ENCODE measurements at regions not wholly inside any gene's neighbourhood (a gene's known extent, or its start where the extent isn't known, plus 50 kb on each side); places are given as distances from the start of the nearest gene placed in this dataset.

DNA sequence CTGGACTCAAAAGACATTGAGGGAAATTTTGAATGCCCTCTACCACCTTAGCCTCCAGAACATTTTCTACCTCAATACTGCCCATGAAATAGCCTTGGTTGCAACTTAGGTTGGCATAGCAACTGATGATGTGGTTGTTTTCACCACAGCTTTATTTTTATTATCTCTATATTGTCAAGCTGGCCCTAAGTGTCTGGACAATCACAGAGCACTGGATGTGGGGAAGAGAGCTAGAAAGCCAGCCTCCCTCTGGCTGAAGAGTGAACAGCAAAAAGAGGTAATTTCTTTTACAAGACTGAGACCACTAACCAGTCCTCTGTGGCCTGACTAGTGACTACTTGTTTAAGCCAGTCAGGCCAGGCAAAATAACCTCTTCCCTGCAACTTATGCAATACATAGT lies 159.6 kb downstream of the HS3ST2 start:
- H3K36me3 ChIP-seq = no peaks in the 10 kb centered on the region
- H3K4me1 ChIP-seq = no peaks in the 10 kb centered on the region
- no peaks in the 10 kb centered on the region for H3K9me3 ChIP-seq
- H3K4me3 ChIP-seq = no peak overlapping the region
- no peak for DNase-seq
- no peak overlapping the region for H3K27ac ChIP-seq
- no peaks in the 10 kb centered on the region for H3K27me3 ChIP-seq
- intact Hi-C loops (cut with DNase I) = no loop called here
- TF ChIP-seq POLR2A (IDR thresholded peaks at IDR 0.05) = no peak
- TF ChIP-seq, protein P1, sequence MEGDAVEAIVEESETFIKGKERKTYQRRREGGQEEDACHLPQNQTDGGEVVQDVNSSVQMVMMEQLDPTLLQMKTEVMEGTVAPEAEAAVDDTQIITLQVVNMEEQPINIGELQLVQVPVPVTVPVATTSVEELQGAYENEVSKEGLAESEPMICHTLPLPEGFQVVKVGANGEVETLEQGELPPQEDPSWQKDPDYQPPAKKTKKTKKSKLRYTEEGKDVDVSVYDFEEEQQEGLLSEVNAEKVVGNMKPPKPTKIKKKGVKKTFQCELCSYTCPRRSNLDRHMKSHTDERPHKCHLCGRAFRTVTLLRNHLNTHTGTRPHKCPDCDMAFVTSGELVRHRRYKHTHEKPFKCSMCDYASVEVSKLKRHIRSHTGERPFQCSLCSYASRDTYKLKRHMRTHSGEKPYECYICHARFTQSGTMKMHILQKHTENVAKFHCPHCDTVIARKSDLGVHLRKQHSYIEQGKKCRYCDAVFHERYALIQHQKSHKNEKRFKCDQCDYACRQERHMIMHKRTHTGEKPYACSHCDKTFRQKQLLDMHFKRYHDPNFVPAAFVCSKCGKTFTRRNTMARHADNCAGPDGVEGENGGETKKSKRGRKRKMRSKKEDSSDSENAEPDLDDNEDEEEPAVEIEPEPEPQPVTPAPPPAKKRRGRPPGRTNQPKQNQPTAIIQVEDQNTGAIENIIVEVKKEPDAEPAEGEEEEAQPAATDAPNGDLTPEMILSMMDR (IDR thresholded peaks at IDR 0.05) = no peak
- TF ChIP-seq POLR2AphosphoS5 (IDR thresholded peaks at IDR 0.05) = no peak
- TF ChIP-seq EP300 (IDR thresholded peaks at IDR 0.05) = no peak

DNA sequence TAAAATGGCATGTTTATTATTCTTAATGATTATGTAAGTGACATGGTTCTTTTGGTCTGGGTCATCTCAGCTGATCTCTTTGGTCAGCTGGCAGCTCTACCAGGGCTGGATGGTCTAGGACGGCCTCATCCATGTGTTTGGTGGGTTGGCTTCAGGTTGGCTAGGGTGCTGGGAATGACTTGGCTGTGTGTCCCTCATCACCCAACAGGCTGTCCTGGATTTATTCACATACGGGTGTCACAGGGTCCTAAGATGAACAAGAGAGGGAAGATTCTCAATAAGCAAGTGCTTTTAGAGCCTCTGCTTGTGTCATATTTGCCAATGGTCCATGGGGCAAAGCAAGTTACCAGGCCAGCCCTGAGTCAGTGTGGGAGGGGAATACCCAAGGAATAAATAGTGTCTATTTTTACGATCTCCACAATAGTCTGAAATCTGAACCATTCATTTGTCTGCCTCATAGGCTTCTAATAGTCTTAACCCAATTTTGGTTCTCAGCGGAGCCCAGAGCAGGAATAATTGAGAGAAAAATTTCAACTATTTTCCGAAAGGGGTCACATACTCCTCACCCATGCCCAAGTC lies 157.5 kb downstream of the HS3ST2 start:
- Histone ChIP-seq H3K4me3 (no peak overlapping the region), H3K36me3 (no peaks in the 10 kb centered on the region), H3K4me1 (no peaks in the 10 kb centered on the region), H3K27ac (no peak overlapping the region), H3K27me3 (no peaks in the 10 kb centered on the region), H3K9me3 (no peaks in the 10 kb centered on the region)
- intact Hi-C loops (cut with DNase I) = no loop called here
- TF ChIP-seq POLR2AphosphoS5 (IDR thresholded peaks at IDR 0.05) = no peak
- TF ChIP-seq, protein P1 (IDR thresholded peaks at IDR 0.05) = no peak
- no peak for TF ChIP-seq EP300 (IDR thresholded peaks at IDR 0.05)
- no peak for TF ChIP-seq POLR2A (IDR thresholded peaks at IDR 0.05)
- 79 to 91% methylated on average over 5 of the region's 5 CpGs for WGBS, 2 donors
- DNase-seq = no peak

DNA sequence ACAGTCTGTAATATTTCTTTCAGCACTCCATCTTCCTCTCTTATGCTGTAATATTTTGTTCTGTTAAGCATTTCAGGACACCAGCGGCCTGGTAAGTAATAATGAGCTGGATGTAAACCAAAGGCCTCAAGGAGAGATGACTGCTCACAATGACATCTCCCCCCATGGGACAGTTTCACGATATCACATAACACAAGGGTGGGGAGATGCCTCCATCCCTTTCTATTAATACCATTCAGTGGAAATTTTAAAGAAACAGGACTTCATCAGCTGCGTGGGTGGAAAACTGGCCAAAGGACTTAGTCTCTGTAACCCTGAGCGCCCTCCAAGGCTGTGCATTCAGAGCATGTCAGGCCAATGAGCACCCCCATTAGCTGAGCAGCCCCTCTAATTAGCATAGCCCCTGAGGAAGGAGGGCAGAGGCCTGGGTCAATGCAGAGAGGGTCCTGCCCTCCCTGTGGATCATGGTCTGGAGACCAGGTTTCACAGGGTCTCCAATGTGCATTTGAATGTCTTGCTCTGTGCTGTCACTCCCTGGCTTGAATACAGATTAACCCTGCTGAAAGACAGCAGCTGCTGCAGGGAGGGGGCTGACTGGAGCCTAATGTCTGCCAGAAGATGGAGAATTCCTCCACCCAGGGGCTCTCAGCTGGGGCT lies 156.4 kb downstream of the HS3ST2 start:
- no peaks in the 10 kb centered on the region for H3K27me3 ChIP-seq
- H3K4me1 ChIP-seq = no peaks in the 10 kb centered on the region
- H3K4me3 ChIP-seq = no peak overlapping the region
- no peak for DNase-seq
- intact Hi-C loops (cut with DNase I) = no loop called here
- no peaks in the 10 kb centered on the region for H3K36me3 ChIP-seq
- WGBS, 2 donors = 58 to 66% methylated on average over 4 of the region's 4 CpGs
- TF ChIP-seq EP300 (IDR thresholded peaks at IDR 0.05) (no peak), POLR2AphosphoS5 (IDR thresholded peaks at IDR 0.05) (no peak), POLR2A (IDR thresholded peaks at IDR 0.05) (no peak)
- TF ChIP-seq, protein P1 (IDR thresholded peaks at IDR 0.05) = no peak
- no peaks in the 10 kb centered on the region for H3K9me3 ChIP-seq
- no peak overlapping the region for H3K27ac ChIP-seq

DNA sequence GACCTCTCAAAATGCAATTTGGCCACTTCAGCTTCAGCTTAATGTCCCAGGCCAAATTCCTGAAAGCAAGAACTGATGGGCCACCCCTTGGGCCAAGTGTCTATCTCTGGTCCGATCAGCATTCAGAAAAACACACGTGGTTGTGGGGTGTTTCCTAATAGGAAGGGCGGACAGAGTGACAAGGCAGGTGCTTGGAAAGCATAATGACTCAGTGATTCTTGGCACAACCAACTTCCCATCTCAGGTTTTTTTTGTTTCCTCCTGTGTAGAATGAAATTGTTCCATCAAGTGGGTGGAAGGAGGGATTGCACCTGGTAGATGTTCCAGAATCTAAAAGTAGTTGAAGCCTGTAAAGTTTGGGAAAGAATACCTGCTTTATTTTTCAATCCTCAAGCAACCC lies 155.6 kb downstream of the HS3ST2 start:
- no peak overlapping the region for H3K4me3 ChIP-seq
- DNase-seq = no peak
- no peaks in the 10 kb centered on the region for H3K36me3 ChIP-seq
- no peaks in the 10 kb centered on the region for H3K9me3 ChIP-seq
- no peaks in the 10 kb centered on the region for H3K27me3 ChIP-seq
- H3K27ac ChIP-seq = no peak overlapping the region
- 60 to 64% methylated on average over 3 of the region's 3 CpGs for WGBS, 2 donors
- no peaks in the 10 kb centered on the region for H3K4me1 ChIP-seq
- intact Hi-C loops (cut with DNase I) = no loop called here
- TF ChIP-seq POLR2AphosphoS5 (IDR thresholded peaks at IDR 0.05) = peak in 1 of 4 donors; percentile 16
- TF ChIP-seq, protein P1 (IDR thresholded peaks at IDR 0.05) = no peak

DNA sequence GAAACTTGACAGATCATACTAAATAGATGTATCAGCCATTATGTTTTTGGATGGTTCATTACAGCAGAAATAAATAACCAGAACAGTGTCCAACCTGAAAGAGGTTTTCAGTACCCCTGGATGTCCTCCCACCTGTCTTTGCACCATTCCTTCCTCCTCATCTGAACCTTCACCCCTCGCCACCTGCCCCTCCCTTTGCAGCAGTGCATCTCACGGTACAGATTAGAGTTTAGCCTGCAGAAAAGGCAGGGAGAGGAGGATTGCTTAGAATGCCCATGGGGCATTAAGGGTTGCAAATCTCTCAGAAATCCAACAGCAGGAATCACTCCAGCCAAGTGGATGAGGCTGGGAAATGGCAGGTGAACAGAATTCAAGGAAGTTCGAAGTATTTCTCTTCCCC lies 155.0 kb downstream of the HS3ST2 start:
- no peak for DNase-seq
- TF ChIP-seq, protein P1 (IDR thresholded peaks at IDR 0.05) = no peak
- TF ChIP-seq POLR2AphosphoS5 (IDR thresholded peaks at IDR 0.05) (no peak), POLR2A (IDR thresholded peaks at IDR 0.05) (no peak), EP300 (IDR thresholded peaks at IDR 0.05) (no peak)
- H3K4me3 ChIP-seq = no peak overlapping the region
- H3K27ac ChIP-seq = no peak overlapping the region
- H3K9me3 ChIP-seq = no peaks in the 10 kb centered on the region
- intact Hi-C loops (cut with DNase I) = no loop called here
- no peaks in the 10 kb centered on the region for H3K27me3 ChIP-seq
- WGBS, 2 donors = 32 to 44% methylated on average over 3 of the region's 3 CpGs
- no peaks in the 10 kb centered on the region for H3K4me1 ChIP-seq
- no peaks in the 10 kb centered on the region for H3K36me3 ChIP-seq
